ENCODE measurements at regions not wholly inside any gene's neighbourhood (a gene's known extent, or its start where the extent isn't known, plus 50 kb on each side); places are given as distances from the start of the nearest gene placed in this dataset.

- no peak overlapping the region for H3K4me3 ChIP-seq (ENCODE audit: low read depth, poor library complexity, severe bottlenecking)
- WGBS, 2 donors = 94% methylated on average over 3 of the region's 3 CpGs
- no peak for DNase-seq (ENCODE audit: low spot score in 2 of 2)
- intact Hi-C loops (cut with DNase I; ENCODE audit: low total_unique reads) = no loop called here
- TF ChIP-seq CTCF (IDR thresholded peaks at IDR 0.05) (no peak), POLR2A (IDR thresholded peaks at IDR 0.05) (no peak)
Measured at GRCh38 chr1:4336507-4336906, 317.9 kb upstream of the AJAP1 start.

GRCh38 chr1:4341421-4341820 is 313.0 kb upstream of the AJAP1 start:
- no peak for TF ChIP-seq POLR2A (IDR thresholded peaks at IDR 0.05)
- TF ChIP-seq CTCF (IDR thresholded peaks at IDR 0.05) = no peak
- DNase-seq (ENCODE audit: low spot score in 2 of 2) = no peak
- 60 to 75% methylated on average over 8 of the region's 8 CpGs for WGBS, 2 donors
- intact Hi-C loops (cut with DNase I; ENCODE audit: low total_unique reads) = no loop called here
- H3K4me3 ChIP-seq (ENCODE audit: low read depth, poor library complexity, severe bottlenecking) = no peak overlapping the region

- DNase-seq (ENCODE audit: low spot score in 2 of 2) = no peak
- TF ChIP-seq POLR2A (IDR thresholded peaks at IDR 0.05) = no peak
- no peak for TF ChIP-seq CTCF (IDR thresholded peaks at IDR 0.05)
- intact Hi-C loops (cut with DNase I; ENCODE audit: low total_unique reads) = no loop called here
- whole genome bisulfite sequencing, 2 donors = 78 to 80% methylated on average over 18 of the region's 18 CpGs
- H3K4me3 ChIP-seq (ENCODE audit: low read depth, poor library complexity, severe bottlenecking) = no peak overlapping the region
Measured at GRCh38 chr1:4344065-4344732, 310.2 kb upstream of the AJAP1 start.

- TF ChIP-seq CTCF (IDR thresholded peaks at IDR 0.05) (no peak), POLR2A (IDR thresholded peaks at IDR 0.05) (no peak)
- no peak for DNase-seq (ENCODE audit: low spot score in 2 of 2)
- H3K4me3 ChIP-seq (ENCODE audit: low read depth, poor library complexity, severe bottlenecking) = no peak overlapping the region
- whole genome bisulfite sequencing, 2 donors = 91% methylated on average over 14 of the region's 14 CpGs
- intact Hi-C loops (cut with DNase I; ENCODE audit: low total_unique reads) = no loop called here
Measured at GRCh38 chr1:4345094-4345493, 309.3 kb upstream of the AJAP1 start.

GRCh38 chr1:4346131-4346530 is 308.3 kb upstream of the AJAP1 start:
- TF ChIP-seq CTCF (IDR thresholded peaks at IDR 0.05) (no peak), POLR2A (IDR thresholded peaks at IDR 0.05) (no peak)
- intact Hi-C loops (cut with DNase I; ENCODE audit: low total_unique reads) = no loop called here
- WGBS, 2 donors = 56 to 69% methylated on average over 4 of the region's 4 CpGs

GRCh38 chr1:4351453-4351852 is 303.0 kb upstream of the AJAP1 start:
- TF ChIP-seq POLR2A (IDR thresholded peaks at IDR 0.05) (no peak), CTCF (IDR thresholded peaks at IDR 0.05) (no peak)
- intact Hi-C loops (cut with DNase I; ENCODE audit: low total_unique reads) = no loop called here
- 85 to 89% methylated on average over 6 of the region's 6 CpGs for WGBS, 2 donors
- DNase-seq (ENCODE audit: low spot score in 2 of 2) = peak in 1 of 2 donors; percentile 70
- no peak overlapping the region for H3K4me3 ChIP-seq (ENCODE audit: low read depth, poor library complexity, severe bottlenecking)

More at GRCh38 chr1:4346131-4346530, 308.3 kb upstream of the AJAP1 start:
- no peak overlapping the region for H3K4me3 ChIP-seq (ENCODE audit: low read depth, poor library complexity, severe bottlenecking)
- DNase-seq (ENCODE audit: low spot score in 2 of 2) = no peak
